ENCODE measurements at regions not wholly inside any gene's neighbourhood (a gene's known extent, or its start where the extent isn't known, plus 50 kb on each side); places are given as distances from the start of the nearest gene placed in this dataset.

GRCh38 chr5:45179686-45180085, 370.9 kb downstream of the MRPS30 start:
- Histone ChIP-seq H3K9me3 (ENCODE audit: control extremely low read depth in 1 of 5, control insufficient read depth in 4 of 5, insufficient read depth in 2 of 5, low read depth in 1 of 5, low read length in 4 of 5) (no peaks in the 10 kb centered on the region), H3K27me3 (replicated peaks in 2 of 5; ENCODE audit: control insufficient read depth in 4 of 5, insufficient read depth in 5 of 5, low read length in 4 of 5) (no peaks in the 10 kb centered on the region), H3K36me3 (ENCODE audit: control insufficient read depth in 4 of 4, insufficient read depth in 4 of 4, low read length in 3 of 4) (no peaks in the 10 kb centered on the region), H3K4me3 (ENCODE audit: control insufficient read depth in 1 of 7, extremely low read depth in 1 of 7, insufficient read depth in 4 of 7, low read depth in 2 of 7, low read length in 6 of 7) (no peak overlapping the region), H3K4me1 (ENCODE audit: control extremely low read depth in 1 of 4, control insufficient read depth in 4 of 4, insufficient read depth in 4 of 4, low read length in 3 of 4) (no peaks in the 10 kb centered on the region), H3K27ac (ENCODE audit: insufficient read depth in 1 of 2, low read depth in 1 of 2, low read length in 2 of 2, poor library complexity in 1 of 2, severe bottlenecking in 2 of 2) (no peak overlapping the region)
- POLR2A ChIA-PET, result no interaction called here
- DNase-seq, result no peak
- CTCF ChIA-PET, result interaction anchor here (0.6 kb wide), 1 partner anchor 17 kb away, joined by 4 read pairs; no protein-coding TSS in a partner anchor

- Histone ChIP-seq H3K27ac (ENCODE audit: insufficient read depth in 1 of 2, low read depth in 1 of 2, low read length in 2 of 2, poor library complexity in 1 of 2, severe bottlenecking in 2 of 2) (no peak overlapping the region), H3K36me3 (ENCODE audit: control insufficient read depth in 4 of 4, insufficient read depth in 4 of 4, low read length in 3 of 4) (no peaks in the 10 kb centered on the region), H3K27me3 (replicated peaks in 2 of 5; ENCODE audit: control insufficient read depth in 4 of 5, insufficient read depth in 5 of 5, low read length in 4 of 5) (no peaks in the 10 kb centered on the region), H3K4me1 (ENCODE audit: control extremely low read depth in 1 of 4, control insufficient read depth in 4 of 4, insufficient read depth in 4 of 4, low read length in 3 of 4) (no peaks in the 10 kb centered on the region), H3K9me3 (ENCODE audit: control extremely low read depth in 1 of 5, control insufficient read depth in 4 of 5, insufficient read depth in 2 of 5, low read depth in 1 of 5, low read length in 4 of 5) (no peaks in the 10 kb centered on the region), H3K4me3 (ENCODE audit: control insufficient read depth in 1 of 7, extremely low read depth in 1 of 7, insufficient read depth in 4 of 7, low read depth in 2 of 7, low read length in 6 of 7) (no peak overlapping the region)
- ChIA-PET POLR2A (no interaction called here), CTCF (no interaction called here)
- DNase-seq, result no peak
Measured at GRCh38 chr5:45189042-45189441, 380.3 kb downstream of the MRPS30 start.

GRCh38 chr5:45189481-45189880, 380.7 kb downstream of the MRPS30 start:
- H3K27me3 ChIP-seq (replicated peaks in 2 of 5; ENCODE audit: control insufficient read depth in 4 of 5, insufficient read depth in 5 of 5, low read length in 4 of 5), result no peaks in the 10 kb centered on the region

GRCh38 chr5:45195026-45195425, 386.3 kb downstream of the MRPS30 start:
- no CpG with 5 or more reads among the region's 1 CpG for WGBS (ENCODE audit: insufficient coverage)
- POLR2A ChIA-PET, result no interaction called here

More at GRCh38 chr5:45189481-45189880, 380.7 kb downstream of the MRPS30 start:
- WGBS (ENCODE audit: insufficient coverage), result 84% methylated on average over 4 of the region's 5 CpGs
- CTCF ChIA-PET, result no interaction called here
- H3K9me3 ChIP-seq (ENCODE audit: control extremely low read depth in 1 of 5, control insufficient read depth in 4 of 5, insufficient read depth in 2 of 5, low read depth in 1 of 5, low read length in 4 of 5), result no peaks in the 10 kb centered on the region
- no peaks in the 10 kb centered on the region for H3K4me1 ChIP-seq (ENCODE audit: control extremely low read depth in 1 of 4, control insufficient read depth in 4 of 4, insufficient read depth in 4 of 4, low read length in 3 of 4)
- DNase-seq, result no peak
- no peaks in the 10 kb centered on the region for H3K36me3 ChIP-seq (ENCODE audit: control insufficient read depth in 4 of 4, insufficient read depth in 4 of 4, low read length in 3 of 4)
- H3K27ac ChIP-seq (ENCODE audit: insufficient read depth in 1 of 2, low read depth in 1 of 2, low read length in 2 of 2, poor library complexity in 1 of 2, severe bottlenecking in 2 of 2), result no peak overlapping the region
- POLR2A ChIA-PET, result no interaction called here
- no peak overlapping the region for H3K4me3 ChIP-seq (ENCODE audit: control insufficient read depth in 1 of 7, extremely low read depth in 1 of 7, insufficient read depth in 4 of 7, low read depth in 2 of 7, low read length in 6 of 7)

More at GRCh38 chr5:45195026-45195425, 386.3 kb downstream of the MRPS30 start:
- Histone ChIP-seq H3K4me3 (ENCODE audit: control insufficient read depth in 1 of 7, extremely low read depth in 1 of 7, insufficient read depth in 4 of 7, low read depth in 2 of 7, low read length in 6 of 7) (no peak overlapping the region), H3K27ac (ENCODE audit: insufficient read depth in 1 of 2, low read depth in 1 of 2, low read length in 2 of 2, poor library complexity in 1 of 2, severe bottlenecking in 2 of 2) (no peak overlapping the region), H3K4me1 (ENCODE audit: control extremely low read depth in 1 of 4, control insufficient read depth in 4 of 4, insufficient read depth in 4 of 4, low read length in 3 of 4) (no peaks in the 10 kb centered on the region), H3K9me3 (ENCODE audit: control extremely low read depth in 1 of 5, control insufficient read depth in 4 of 5, insufficient read depth in 2 of 5, low read depth in 1 of 5, low read length in 4 of 5) (peaks cover 0 to 1% (median 0%) of the 10 kb centered on the region in 5 experiments), H3K36me3 (ENCODE audit: control insufficient read depth in 4 of 4, insufficient read depth in 4 of 4, low read length in 3 of 4) (no peaks in the 10 kb centered on the region), H3K27me3 (replicated peaks in 2 of 5; ENCODE audit: control insufficient read depth in 4 of 5, insufficient read depth in 5 of 5, low read length in 4 of 5) (no peaks in the 10 kb centered on the region)
- CTCF ChIA-PET, result no interaction called here
- no peak for DNase-seq
